Right ventricle myocardium superior (tissue), 1 donor: ENCODE measurements at regions not wholly inside any gene's neighbourhood (a gene's known extent, or its start where the extent isn't known, plus 50 kb on each side); places are given as distances from the start of the nearest gene placed in this dataset.

Experiments
- ATAC-seq: fragments of 200-7000 bp; cut with Tn5 transposase; one replicate; pipeline ENCODE4 v1.9.1; 2020; ENCODE audit warnings: mild to moderate bottlenecking; ENCODE audit not compliant: poor library complexity
- DNase-seq: peaks from one replicate; pipeline ENCODE4 v3.0.0-alpha.2; 2020
- intact Hi-C: fragments of 100-400 bp; cut with DNase I; formaldehyde crosslinking; loops from one replicate; pipeline ENCODE4 v1.11.2; 2022
- donor health status: DM: no; HTN: yes; CAD: no; lungs with severe emphysema.

DNA sequence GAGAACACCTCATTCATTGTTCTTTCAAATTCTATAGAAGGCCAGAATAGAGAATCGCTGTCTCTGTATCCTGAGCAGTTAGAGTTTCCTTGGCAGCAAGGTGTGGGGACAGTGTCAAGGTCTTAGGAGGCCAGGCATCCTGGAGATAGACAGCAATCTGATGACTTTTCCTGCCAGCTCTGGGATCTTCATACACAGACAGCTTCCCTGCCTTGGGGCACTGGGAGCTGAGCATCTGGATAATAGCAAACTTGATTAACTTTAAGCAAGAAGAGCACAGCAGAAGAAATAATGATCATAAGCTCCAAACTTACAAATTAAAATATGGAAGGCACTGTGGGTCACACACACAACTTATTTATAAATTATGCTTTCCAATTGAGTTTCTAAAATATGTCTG, 86.1 kb upstream of the STK32A start:
- intact Hi-C loops = no loop called here
- no peak for DNase-seq
- ATAC-seq = no peak

DNA sequence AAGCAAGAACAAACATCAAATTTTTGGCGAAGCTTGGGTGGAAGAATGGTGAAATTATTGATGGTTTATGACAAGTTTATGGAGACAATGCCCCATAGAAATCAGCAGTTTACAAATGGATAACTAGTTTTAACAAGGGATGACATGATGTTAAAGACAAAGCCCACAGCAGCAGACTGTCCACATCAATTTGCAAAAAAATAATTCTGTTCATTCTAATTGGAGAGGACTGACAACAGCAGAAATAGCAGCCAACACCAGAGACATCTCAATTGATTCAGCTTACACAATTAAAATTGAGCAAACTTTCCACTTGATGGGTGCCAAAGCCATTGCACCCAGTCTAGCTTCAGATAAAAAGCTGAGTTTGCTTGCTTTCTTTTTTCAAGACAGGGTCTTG, 82.7 kb upstream of the STK32A start:
- ATAC-seq (no peak), DNase-seq (no peak)
- intact Hi-C loops = no loop called here

DNA sequence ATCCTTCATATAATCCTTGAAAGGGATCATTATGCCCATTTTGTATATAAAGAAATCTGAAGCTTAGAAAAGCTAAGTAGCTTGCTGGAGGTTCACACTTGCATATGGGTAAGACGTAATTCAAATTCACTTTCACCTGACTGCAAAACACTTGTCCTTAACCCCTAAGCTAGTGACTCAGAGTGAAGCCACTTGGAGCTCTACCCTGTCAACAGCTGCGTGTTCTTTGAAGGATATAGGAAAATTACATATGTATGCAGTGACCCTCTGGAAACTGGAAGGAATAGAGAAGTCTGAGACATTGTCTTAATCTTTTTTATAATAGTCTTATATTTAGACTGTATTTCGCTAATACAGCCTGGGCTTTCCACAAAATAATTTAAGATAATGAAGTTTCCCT, 80.0 kb upstream of the STK32A start:
- intact Hi-C loops = no loop called here
- ATAC-seq (no peak), DNase-seq (no peak)

GRCh38 chr5:147156012-147156411, 78.8 kb upstream of the STK32A start:
- DNase-seq = no peak
- intact Hi-C loops = no loop called here
- no peak for ATAC-seq

DNA sequence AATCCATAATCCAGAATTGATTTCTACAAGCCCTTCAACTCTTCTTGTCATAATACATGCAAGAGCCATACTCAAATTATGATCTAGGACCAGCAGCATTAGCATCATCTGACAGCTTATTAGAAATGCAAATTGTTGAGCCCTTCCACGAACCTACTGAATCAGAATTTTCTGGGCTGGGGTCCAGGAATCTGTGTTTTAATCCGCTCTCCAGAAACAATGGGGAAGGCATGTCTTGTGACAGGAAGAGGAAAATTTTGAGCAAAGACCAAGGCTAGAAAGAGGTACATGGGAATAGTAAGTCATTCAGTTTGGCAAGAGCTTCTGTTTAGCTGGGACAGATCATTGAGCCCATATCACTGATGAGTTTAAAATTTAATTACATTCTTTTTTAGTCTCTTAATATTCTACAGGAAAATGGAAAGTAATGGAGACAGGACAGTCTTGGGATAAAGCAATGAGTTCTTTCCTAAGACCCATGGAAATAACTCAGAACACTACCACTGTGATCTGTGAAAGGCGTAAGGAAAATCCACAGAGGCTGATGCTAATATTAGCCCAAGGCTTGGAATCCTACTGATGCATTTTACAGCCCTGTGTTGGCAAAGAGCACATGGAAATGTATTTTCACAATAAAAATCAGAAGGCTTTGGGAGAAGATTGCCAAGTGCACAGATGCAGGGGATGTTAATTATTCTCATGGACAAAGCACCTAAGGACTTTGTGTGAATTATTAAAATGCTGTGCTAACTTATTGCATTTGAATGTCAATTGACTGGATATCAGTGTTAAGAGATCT, 73.7 kb upstream of the STK32A start:
- no peak for ATAC-seq
- DNase-seq = no peak
- intact Hi-C loops = no loop called here

DNA sequence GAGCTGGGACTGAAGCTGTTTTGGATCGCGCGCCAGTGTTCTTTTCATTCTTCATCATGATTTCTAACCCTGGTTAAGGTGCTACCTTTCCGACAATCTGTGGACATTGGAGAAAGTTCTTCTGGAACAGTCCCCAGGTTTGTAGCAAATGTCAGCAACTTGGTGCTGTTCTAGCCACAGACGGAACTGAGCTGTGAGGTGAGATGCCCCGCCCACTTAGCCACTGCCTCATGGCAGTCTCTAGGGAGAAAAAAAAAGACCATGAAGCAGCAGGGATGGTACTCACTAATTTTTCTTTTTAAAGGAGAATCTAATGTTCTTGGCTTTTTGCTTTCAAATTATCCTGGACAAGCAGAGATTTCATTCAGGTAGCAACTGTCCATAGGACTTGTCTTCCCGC, 72.1 kb upstream of the STK32A start:
- DNase-seq = no peak
- intact Hi-C loops = no loop called here

DNA sequence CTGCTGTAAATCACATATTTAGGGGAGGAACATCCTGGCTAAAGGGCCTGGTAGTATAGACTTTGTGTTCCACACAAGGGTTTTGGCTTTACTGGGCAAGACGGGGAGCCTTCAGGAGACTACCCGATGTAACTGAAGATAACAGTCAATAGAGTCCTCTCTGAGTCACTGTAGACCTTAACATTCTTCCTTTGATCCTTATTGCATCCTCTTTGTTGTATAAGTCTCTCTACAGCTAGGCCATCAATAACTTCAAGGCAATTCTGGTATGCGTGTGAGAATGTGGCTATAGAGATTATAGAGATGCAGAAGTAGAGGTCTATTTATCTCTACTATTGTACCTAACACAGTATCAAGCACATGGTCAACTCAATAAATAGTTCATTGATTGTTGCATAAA, 67.3 kb upstream of the STK32A start:
- ATAC-seq = no peak
- intact Hi-C loops = no loop called here
- DNase-seq = no peak

More for the DNA sequence above, 72.1 kb upstream of the STK32A start:
- no peak for ATAC-seq

- intact Hi-C loops = no loop called here
- no peak for DNase-seq
- ATAC-seq = no peak
Observed at GRCh38 chr5:147168578-147169327, 66.1 kb upstream of the STK32A start.

DNA sequence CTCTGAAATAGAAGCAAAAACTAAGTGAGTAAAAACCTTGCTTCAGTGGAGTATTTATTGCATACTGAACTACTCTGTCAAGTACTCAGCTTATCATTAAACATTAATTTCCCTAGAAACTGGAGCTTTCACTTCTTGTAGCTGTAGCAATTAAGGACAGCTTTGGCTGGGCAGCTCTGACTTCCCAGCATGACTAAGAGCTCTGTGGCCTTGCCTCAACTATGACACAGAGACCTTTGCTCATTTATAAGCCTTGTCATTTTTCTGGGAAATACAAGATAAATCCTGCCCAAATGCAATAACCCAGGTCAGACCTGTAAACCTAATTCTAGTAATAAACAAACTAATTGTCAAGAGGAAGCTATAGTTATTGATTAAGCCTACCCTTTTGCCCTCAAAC, 65.4 kb upstream of the STK32A start:
- ATAC-seq (no peak), DNase-seq (no peak)
- intact Hi-C loops = no loop called here

- DNase-seq (no peak), ATAC-seq (no peak)
- intact Hi-C loops = no loop called here
Observed at GRCh38 chr5:147169901-147170300, 64.9 kb upstream of the STK32A start.

DNA sequence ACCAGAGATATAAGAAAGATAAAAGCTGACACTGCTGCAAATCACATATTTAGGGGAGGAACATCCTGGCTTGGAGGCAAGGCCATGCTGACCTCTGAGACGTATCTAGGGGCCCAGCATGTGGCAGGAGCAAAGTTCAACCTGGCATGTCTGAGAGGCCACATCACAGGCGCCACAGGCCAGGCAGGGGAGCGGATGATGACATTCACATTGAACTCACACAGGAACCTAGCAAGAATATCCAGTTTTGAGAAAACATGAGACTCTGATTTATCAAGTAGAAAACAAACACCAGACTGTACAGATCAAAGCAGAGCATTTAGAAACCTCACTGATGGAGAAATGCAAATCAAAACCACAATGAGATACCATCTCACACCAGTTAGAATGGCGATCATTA, 64.2 kb upstream of the STK32A start:
- no peak for ATAC-seq
- intact Hi-C loops = no loop called here
- DNase-seq = no peak

GRCh38 chr5:147174671-147175265, 60.1 kb upstream of the STK32A start:
- intact Hi-C loops = no loop called here
- DNase-seq (no peak), ATAC-seq (no peak)

DNA sequence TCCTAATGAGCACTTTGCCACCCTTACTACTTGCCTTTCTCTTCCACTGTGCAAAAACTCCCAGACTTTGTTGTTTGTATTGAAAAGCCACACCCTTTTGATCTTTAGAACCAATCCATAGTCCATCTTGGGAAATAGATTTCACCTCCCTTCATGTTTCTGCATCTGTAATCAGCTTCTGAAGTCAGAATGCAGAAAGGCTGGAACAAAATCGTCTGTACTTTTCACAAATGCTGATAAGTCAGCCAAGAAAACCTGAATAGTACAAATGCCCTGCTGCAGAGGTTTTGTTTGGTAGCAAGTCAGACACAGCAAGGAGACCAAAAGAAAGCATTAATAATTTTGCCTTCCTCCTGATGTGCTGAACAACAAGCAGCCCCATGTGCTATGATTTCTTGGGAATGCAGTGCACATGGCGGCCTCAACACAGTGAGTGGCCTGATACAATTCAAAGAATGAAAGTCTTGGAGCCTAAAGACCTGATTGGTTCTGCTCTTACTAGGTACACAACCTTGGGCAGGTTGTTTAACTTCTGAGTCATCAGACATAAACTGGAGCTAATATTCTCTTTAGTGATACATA, 59.2 kb upstream of the STK32A start:
- no peak for ATAC-seq
- intact Hi-C loops = no loop called here

DNA sequence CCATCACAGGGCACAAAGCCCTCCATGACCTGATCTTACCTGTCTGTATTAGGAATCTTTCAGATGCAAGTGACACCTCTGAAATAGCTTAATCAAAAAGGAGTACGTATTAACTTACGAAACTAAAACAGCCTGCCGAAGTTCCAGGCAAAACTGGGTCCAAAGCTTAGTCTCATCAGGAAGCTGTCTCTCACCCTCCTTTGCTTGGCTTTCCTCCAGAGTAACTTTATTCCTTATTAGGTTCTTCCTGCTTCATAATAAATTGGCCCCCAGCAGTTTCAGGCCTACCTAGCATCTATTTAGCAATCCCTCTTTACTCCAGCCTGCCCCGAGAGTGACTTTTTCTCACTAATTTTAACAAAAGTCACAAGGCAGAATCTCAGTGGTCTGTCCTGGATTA, 58.4 kb upstream of the STK32A start:
- ATAC-seq = no peak
- intact Hi-C loops = no loop called here
- no peak for DNase-seq

More for the DNA sequence above, 59.2 kb upstream of the STK32A start:
- no peak for DNase-seq

- no peak for ATAC-seq
- DNase-seq = no peak
- intact Hi-C loops = no loop called here
Observed at GRCh38 chr5:147177125-147177840, 57.5 kb upstream of the STK32A start.

GRCh38 chr5:147179562-147180147, 55.2 kb upstream of the STK32A start:
- intact Hi-C loops = no loop called here
- no peak for DNase-seq
- no peak for ATAC-seq

GRCh38 chr5:147180751-147181150, 54.1 kb upstream of the STK32A start:
- intact Hi-C loops = no loop called here
- no peak for DNase-seq
- ATAC-seq = no peak
